ENCODE measurements at regions not wholly inside any gene's neighbourhood (a gene's known extent, or its start where the extent isn't known, plus 50 kb on each side); places are given as distances from the start of the nearest gene placed in this dataset.

DNA sequence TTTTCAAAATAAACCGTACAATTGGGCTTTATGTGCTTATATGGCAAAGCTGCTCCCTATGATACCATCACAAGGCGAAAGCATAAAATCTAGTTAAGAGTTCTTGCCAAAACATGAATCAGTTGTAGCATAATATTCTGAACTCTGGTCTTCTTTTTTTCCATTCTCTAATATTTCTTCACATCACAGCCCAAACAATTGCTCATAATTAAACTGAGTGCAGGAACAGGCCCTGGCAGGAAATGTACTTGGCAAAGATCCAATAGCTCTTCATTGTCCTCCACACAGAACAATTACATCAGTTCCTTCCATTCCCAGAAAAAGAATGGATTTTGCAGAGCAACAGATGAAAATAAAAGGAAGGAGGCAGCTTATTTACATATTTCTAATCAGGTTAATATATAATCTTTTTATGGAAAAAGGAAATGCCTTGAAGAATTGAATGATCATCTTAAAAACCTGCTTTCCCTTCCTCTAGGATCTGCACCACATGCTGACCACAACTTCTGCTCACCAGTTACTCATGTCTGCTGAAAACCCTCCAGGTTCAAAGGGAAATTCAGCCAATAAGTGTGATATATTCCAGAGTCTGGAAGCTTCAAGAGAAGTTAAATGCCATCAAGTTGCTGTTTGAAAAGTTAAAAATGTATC lies 123.3 kb upstream of the COL21A1 start:
- TF ChIP-seq, protein P1, sequence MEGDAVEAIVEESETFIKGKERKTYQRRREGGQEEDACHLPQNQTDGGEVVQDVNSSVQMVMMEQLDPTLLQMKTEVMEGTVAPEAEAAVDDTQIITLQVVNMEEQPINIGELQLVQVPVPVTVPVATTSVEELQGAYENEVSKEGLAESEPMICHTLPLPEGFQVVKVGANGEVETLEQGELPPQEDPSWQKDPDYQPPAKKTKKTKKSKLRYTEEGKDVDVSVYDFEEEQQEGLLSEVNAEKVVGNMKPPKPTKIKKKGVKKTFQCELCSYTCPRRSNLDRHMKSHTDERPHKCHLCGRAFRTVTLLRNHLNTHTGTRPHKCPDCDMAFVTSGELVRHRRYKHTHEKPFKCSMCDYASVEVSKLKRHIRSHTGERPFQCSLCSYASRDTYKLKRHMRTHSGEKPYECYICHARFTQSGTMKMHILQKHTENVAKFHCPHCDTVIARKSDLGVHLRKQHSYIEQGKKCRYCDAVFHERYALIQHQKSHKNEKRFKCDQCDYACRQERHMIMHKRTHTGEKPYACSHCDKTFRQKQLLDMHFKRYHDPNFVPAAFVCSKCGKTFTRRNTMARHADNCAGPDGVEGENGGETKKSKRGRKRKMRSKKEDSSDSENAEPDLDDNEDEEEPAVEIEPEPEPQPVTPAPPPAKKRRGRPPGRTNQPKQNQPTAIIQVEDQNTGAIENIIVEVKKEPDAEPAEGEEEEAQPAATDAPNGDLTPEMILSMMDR (IDR thresholded peaks at IDR 0.05; ENCODE audit: insufficient read depth, low read depth, low read length, missing control alignments), result no peak
- peak; percentile 54 for DNase-seq (ENCODE audit: low read depth)
- H3K4me3 ChIP-seq (ENCODE audit: low read depth, low read length), result no peak overlapping the region

- no peak overlapping the region for H3K4me3 ChIP-seq (ENCODE audit: low read depth, low read length)
- DNase-seq (ENCODE audit: low read depth), result no peak
- TF ChIP-seq, protein P1 (IDR thresholded peaks at IDR 0.05; ENCODE audit: insufficient read depth, low read depth, low read length, missing control alignments), result no peak
Observed at GRCh38 chr6:56370127-56370540, 122.8 kb upstream of the COL21A1 start.

DNA sequence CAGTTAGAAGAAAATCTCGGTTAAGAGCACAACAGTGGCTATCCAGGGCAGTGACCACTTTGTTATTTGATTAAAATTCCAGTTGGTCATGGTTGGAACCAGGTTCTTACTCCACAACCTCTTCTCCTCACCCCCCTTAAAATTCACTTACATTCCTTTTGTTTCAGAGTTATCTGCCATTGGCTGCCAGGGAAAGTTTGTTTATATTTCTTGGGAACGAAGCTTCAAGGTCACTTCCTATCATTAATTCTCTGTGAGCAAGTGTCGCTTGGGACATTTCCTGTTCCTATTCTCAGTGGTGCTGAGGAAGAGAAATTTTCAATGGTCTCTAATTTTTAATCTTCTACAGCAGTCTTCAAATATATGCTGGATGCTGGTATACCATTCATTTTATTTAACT lies 121.1 kb upstream of the COL21A1 start:
- no peak for DNase-seq (ENCODE audit: low read depth)
- TF ChIP-seq, protein P1 (IDR thresholded peaks at IDR 0.05; ENCODE audit: insufficient read depth, low read depth, low read length, missing control alignments), result no peak
- no peak overlapping the region for H3K4me3 ChIP-seq (ENCODE audit: low read depth, low read length)

GRCh38 chr6:56366141-56366852 lies 118.9 kb upstream of the COL21A1 start:
- TF ChIP-seq, protein P1 (IDR thresholded peaks at IDR 0.05; ENCODE audit: insufficient read depth, low read depth, low read length, missing control alignments), result no peak
- no peak for DNase-seq (ENCODE audit: low read depth)
- no peak overlapping the region for H3K4me3 ChIP-seq (ENCODE audit: low read depth, low read length)

GRCh38 chr6:56364827-56365339 lies 117.5 kb upstream of the COL21A1 start:
- no peak overlapping the region for H3K4me3 ChIP-seq (ENCODE audit: low read depth, low read length)
- peak; percentile 29 for DNase-seq (ENCODE audit: low read depth)
- TF ChIP-seq, protein P1 (IDR thresholded peaks at IDR 0.05; ENCODE audit: insufficient read depth, low read depth, low read length, missing control alignments), result no peak

DNA sequence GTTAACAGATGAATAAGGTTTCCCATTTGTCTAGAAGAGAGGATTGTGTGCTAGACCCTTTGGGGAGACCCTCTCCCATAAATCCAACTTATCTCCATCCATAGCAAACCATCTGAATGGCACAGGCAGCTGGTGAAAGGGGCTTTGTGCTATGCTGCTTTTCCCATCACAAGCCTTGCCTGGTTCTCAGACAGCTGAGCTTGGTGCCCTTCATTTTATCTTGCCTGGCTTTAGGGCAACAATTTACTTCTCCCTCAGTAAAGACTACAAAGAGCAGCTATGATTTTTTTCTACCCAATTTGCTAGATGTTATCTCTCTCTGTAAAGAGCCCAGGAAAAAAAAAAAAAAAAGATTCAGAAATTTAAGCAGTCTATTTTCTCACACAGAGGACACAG lies 117.0 kb upstream of the COL21A1 start:
- DNase-seq (ENCODE audit: low read depth), result no peak
- no peak overlapping the region for H3K4me3 ChIP-seq (ENCODE audit: low read depth, low read length)
- TF ChIP-seq, protein P1 (IDR thresholded peaks at IDR 0.05; ENCODE audit: insufficient read depth, low read depth, low read length, missing control alignments), result no peak

All from GM12865 (cell line).